ENCODE measurements at regions not wholly inside any gene's neighbourhood (a gene's known extent, or its start where the extent isn't known, plus 50 kb on each side); places are given as distances from the start of the nearest gene placed in this dataset.

- Histone ChIP-seq H3K4me3 (no peak overlapping the region), H3K27ac (no peak overlapping the region), H3K4me1 (no peaks in the 10 kb centered on the region), H3K27me3 (replicated peaks in 1 of 7) (no peaks in the 10 kb centered on the region), H3K9me3 (no peaks in the 10 kb centered on the region), H3K36me3 (no peaks in the 10 kb centered on the region)
- WGBS, 5 donors: 63 to 80% (median 71%) methylated on average over 5 of the region's 5 CpGs
- no peak for TF ChIP-seq POLR2AphosphoS5 (IDR thresholded peaks at IDR 0.05)
- TF ChIP-seq POLR2A (IDR thresholded peaks at IDR 0.05): no peak
- TF ChIP-seq CTCF (IDR thresholded peaks at IDR 0.05 in 8 of 11, conservative IDR thresholded peaks at IDR 0.05 in 3 of 11): no peak
- no peak for DNase-seq
- intact Hi-C loops (cut with DNase I; ENCODE audit: low total_unique reads): no loop called here
These were observed 160.1 kb downstream of the COG6 start for GRCh38 chr13:39815345-39816111.

- intact Hi-C loops (cut with DNase I; ENCODE audit: low total_unique reads): no loop called here
- peaks cover 0 to 2% (median 0%) of the 10 kb centered on the region in 6 donors for H3K4me1 ChIP-seq
- H3K4me3 ChIP-seq: no peak overlapping the region
These were observed 161.5 kb downstream of the COG6 start for GRCh38 chr13:39816936-39817335.

GRCh38 chr13:39818953-39819352, 163.5 kb downstream of the COG6 start:
- DNase-seq: no peak
- Histone ChIP-seq H3K36me3 (no peaks in the 10 kb centered on the region), H3K27me3 (replicated peaks in 1 of 7) (no peaks in the 10 kb centered on the region), H3K27ac (no peak overlapping the region), H3K9me3 (no peaks in the 10 kb centered on the region), H3K4me1 (peaks cover 0 to 4% (median 0%) of the 10 kb centered on the region in 6 donors), H3K4me3 (no peak overlapping the region)
- intact Hi-C loops (cut with DNase I; ENCODE audit: low total_unique reads): no loop called here
- WGBS, 5 donors: 71 to 82% (median 73%) methylated on average over 5 of the region's 5 CpGs
- no peak for TF ChIP-seq CTCF (IDR thresholded peaks at IDR 0.05 in 8 of 11, conservative IDR thresholded peaks at IDR 0.05 in 3 of 11)
- TF ChIP-seq POLR2A (IDR thresholded peaks at IDR 0.05): no peak
- no peak for TF ChIP-seq POLR2AphosphoS5 (IDR thresholded peaks at IDR 0.05)

More at GRCh38 chr13:39816936-39817335, 161.5 kb downstream of the COG6 start:
- Histone ChIP-seq H3K9me3 (no peaks in the 10 kb centered on the region), H3K27ac (no peak overlapping the region), H3K36me3 (no peaks in the 10 kb centered on the region), H3K27me3 (replicated peaks in 1 of 7) (no peaks in the 10 kb centered on the region)
- TF ChIP-seq POLR2AphosphoS5 (IDR thresholded peaks at IDR 0.05) (no peak), CTCF (IDR thresholded peaks at IDR 0.05 in 8 of 11, conservative IDR thresholded peaks at IDR 0.05 in 3 of 11) (no peak), POLR2A (IDR thresholded peaks at IDR 0.05) (no peak)
- WGBS, 5 donors: 85 to 93% (median 91%) methylated on average over 6 of the region's 6 CpGs
- DNase-seq: no peak

- no peaks in the 10 kb centered on the region for H3K27me3 ChIP-seq (replicated peaks in 1 of 7)
- no peak for DNase-seq
- no peaks in the 10 kb centered on the region for H3K36me3 ChIP-seq
- intact Hi-C loops (cut with DNase I; ENCODE audit: low total_unique reads): no loop called here
- no peaks in the 10 kb centered on the region for H3K9me3 ChIP-seq
- 84 to 100% (median 95%) methylated on average over 2 of the region's 2 CpGs for WGBS, 5 donors
- TF ChIP-seq POLR2AphosphoS5 (IDR thresholded peaks at IDR 0.05): no peak
- TF ChIP-seq CTCF (IDR thresholded peaks at IDR 0.05 in 8 of 11, conservative IDR thresholded peaks at IDR 0.05 in 3 of 11): no peak
- no peak for TF ChIP-seq POLR2A (IDR thresholded peaks at IDR 0.05)
- H3K4me3 ChIP-seq: no peak overlapping the region
- H3K27ac ChIP-seq: no peak overlapping the region
- peaks cover 0 to 4% (median 0%) of the 10 kb centered on the region in 6 donors for H3K4me1 ChIP-seq
These were observed 165.1 kb downstream of the COG6 start for GRCh38 chr13:39820606-39821005.
